Panc1 (cell line): ENCODE measurements at regions not wholly inside any gene's neighbourhood (a gene's known extent, or its start where the extent isn't known, plus 50 kb on each side); places are given as distances from the start of the nearest gene placed in this dataset.
A peak's percentile ranks its signal among the peaks of the same experiment; 100 is the strongest.

Experiments
- ATAC-seq: fragments of 200-7000 bp; cut with Tn5 transposase; 2 replicates; pipeline ENCODE4 v1.9.1; 2020; ENCODE audit warnings: mild to moderate bottlenecking, moderate library complexity
- BruUV-seq: library from RNA; stranded (reverse); fragments of 400-500 nt; replicated peaks from 2 replicates; lab custom pipeline; 2021; lab: Mats Ljungman, UMichigan
- CTCF ChIA-PET: fragments of 300-600 bp; sonication (Branson Sonifier 250); formaldehyde crosslinking; loops from one replicate; lab custom pipeline; 2022; ENCODE audit warnings: antibody characterized with exemption; lab: Charles Lee
- POLR2A ChIA-PET: fragments of 300-600 bp; sonication (Branson Sonifier 250); formaldehyde crosslinking; loops from one replicate; lab custom pipeline; 2022; ENCODE audit warnings: antibody characterized with exemption; lab: Charles Lee
- DNase-seq: peaks from one replicate; pipeline ENCODE4 v3.0.0-alpha.2; 2010; ENCODE audit warnings: low read depth, low spot score
- H3K27ac ChIP-seq: 2 replicates; pipeline ENCODE4 v1.5.1; 2011; ENCODE audit warnings: mild to moderate bottlenecking, low read length, inconsistent platforms
- H3K27me3 ChIP-seq: fragments of 200-500 bp; sonication (Bioruptor generic); 2 replicates; pipeline ENCODE4 v1.6.0; 2014; ENCODE audit warnings: low read length, inconsistent platforms; ENCODE audit not compliant: control insufficient read depth, insufficient read depth
- H3K36me3 ChIP-seq: fragments of 200-500 bp; sonication (Bioruptor generic); 2 replicates; pipeline ENCODE4 v1.5.1; 2014; ENCODE audit warnings: inconsistent platforms, mild to moderate bottlenecking, low read length, moderate library complexity; ENCODE audit not compliant: control insufficient read depth, insufficient read depth
- H3K4me1 ChIP-seq: 2 replicates; pipeline ENCODE4 v1.5.1; 2011; ENCODE audit warnings: inconsistent platforms, mild to moderate bottlenecking, low read length, moderate library complexity; ENCODE audit not compliant: control insufficient read depth, insufficient read depth
- H3K4me3 ChIP-seq, 2 experiments: 2 replicates each; pipeline ENCODE4 v1.5.1; 2011 to 2012; ENCODE audit warnings: low read depth in 2 of 2, low read length in 2 of 2, mild to moderate bottlenecking in 2 of 2, inconsistent platforms in 1 of 2, moderate library complexity in 1 of 2
- H3K9me3 ChIP-seq: fragments of 200-500 bp; sonication (Bioruptor generic); 2 replicates; pipeline ENCODE4 v1.5.1; 2014; ENCODE audit warnings: low read depth, mild to moderate bottlenecking, inconsistent platforms, low read length, moderate library complexity; ENCODE audit not compliant: control insufficient read depth, insufficient read depth
- CTCF ChIP-seq: fragments of 450-650 bp; IDR thresholded peaks from 2 replicates; pipeline ENCODE4 v1.5.1; 2017; ENCODE audit warnings: mild to moderate bottlenecking
- POLR2AphosphoS5 ChIP-seq: IDR thresholded peaks from 2 replicates; pipeline ENCODE4 v1.6.1; 2012; ENCODE audit warnings: mild to moderate bottlenecking, low read depth, low read length, moderate library complexity
- REST ChIP-seq, 2 experiments: IDR thresholded peaks; 2 replicates each; pipeline ENCODE4 v1.6.1; 2011 to 2012; ENCODE audit warnings: low read depth in 2 of 2, control low read depth in 1 of 2, low read length in 1 of 2, mild to moderate bottlenecking in 1 of 2, moderate library complexity in 1 of 2; ENCODE audit not compliant: insufficient read depth in 1 of 2
- SIN3A ChIP-seq: IDR thresholded peaks from 2 replicates; pipeline ENCODE4 v1.6.1; 2012; ENCODE audit warnings: low read depth, mild to moderate bottlenecking, low read length, moderate library complexity, borderline replicate concordance; ENCODE audit not compliant: insufficient read depth
- TCF7L2 ChIP-seq: IDR thresholded peaks from 2 replicates; pipeline ENCODE4 v1.6.1; 2011; ENCODE audit warnings: mild to moderate bottlenecking, low read depth, low read length, inconsistent platforms
- in situ Hi-C: cut with HindIII; loops from 2 replicates; pipeline ENCODE4 v1.10.0; 2016; ENCODE audit warnings: low sequenced_read_pairs, low pct_unique_long_range_greater_than_20kb
- intact Hi-C: fragments of 100-400 bp; cut with micrococcal nuclease; formaldehyde crosslinking; loops from one replicate; pipeline ENCODE4 v1.10.0; 2022; ENCODE audit not compliant: unreplicated experiment

GRCh38 chr11:11207428-11207827 lies 145.6 kb downstream of the CSNK2A3 start:
- Histone ChIP-seq H3K9me3 (peaks cover 6% of the 10 kb centered on the region; the same call in 1 of the 2 replicates), H3K36me3 (no peaks in the 10 kb centered on the region), H3K27ac (no peak overlapping the region), H3K4me1 (no peaks in the 10 kb centered on the region), H3K27me3 (peaks cover 21% of the 10 kb centered on the region), H3K4me3 (no peak overlapping the region)
- ChIA-PET POLR2A (no interaction called here), CTCF (interaction anchor here (0.6 to 0.7 kb wide), 2 partner anchors 33 to 172 kb away, joined by 3 to 8 read pairs; no protein-coding TSS in a partner anchor)
- in situ Hi-C loops, result no loop called here
- no peak for ATAC-seq
- TF ChIP-seq CTCF (peak; percentile 22; the same call in 1 of the 2 replicates), TCF7L2 (no peak), REST (IDR thresholded peaks at IDR 0.05; ENCODE audit: insufficient read depth in 1 of 2, low read depth in 2 of 2, low read length in 1 of 2) (no peak), SIN3A (no peak), POLR2AphosphoS5 (no peak)
- intact Hi-C loops, result no loop called here
- DNase-seq, result no peak
- no TSS peak for BruUV-seq

GRCh38 chr11:11206484-11206883 lies 146.6 kb downstream of the CSNK2A3 start:
- POLR2A ChIA-PET, result no interaction called here
- DNase-seq (no peak), ATAC-seq (no peak)
- no TSS peak for BruUV-seq
- H3K27ac ChIP-seq, result no peak overlapping the region
- H3K27me3 ChIP-seq, result peaks cover 25% of the 10 kb centered on the region
- intact Hi-C loops, result no loop called here
- CTCF ChIA-PET, result no interaction called here
- TF ChIP-seq TCF7L2 (no peak), REST (IDR thresholded peaks at IDR 0.05; ENCODE audit: insufficient read depth in 1 of 2, low read depth in 2 of 2, low read length in 1 of 2) (no peak), POLR2AphosphoS5 (no peak), CTCF (no peak), SIN3A (no peak)
- H3K4me3 ChIP-seq, result no peak overlapping the region
- no peaks in the 10 kb centered on the region for H3K36me3 ChIP-seq
- H3K4me1 ChIP-seq, result no peaks in the 10 kb centered on the region
- peaks cover 9% of the 10 kb centered on the region; the same call in 1 of the 2 replicates for H3K9me3 ChIP-seq
- in situ Hi-C loops, result no loop called here
